PC-3 (cell line): ENCODE measurements at regions not wholly inside any gene's neighbourhood (a gene's known extent, or its start where the extent isn't known, plus 50 kb on each side); places are given as distances from the start of the nearest gene placed in this dataset.

Source experiments
- EZH2phosphoT487 ChIP-seq: fragments of 300-600 bp; sonication (generic); IDR thresholded peaks from 2 replicates; pipeline ENCODE4 v1.6.1; 2018; ENCODE audit warnings: mild to moderate bottlenecking, antibody characterized with exemption, low read length, borderline replicate concordance
- TF ChIP-seq, protein P1 (sequence below): fragments of 300-600 bp; sonication (generic); conservative IDR thresholded peaks from 2 replicates; pipeline ENCODE4 v1.5.1; 2017; ENCODE audit warnings: antibody characterized with exemption, low read depth, mild to moderate bottlenecking, low read length

DNA sequence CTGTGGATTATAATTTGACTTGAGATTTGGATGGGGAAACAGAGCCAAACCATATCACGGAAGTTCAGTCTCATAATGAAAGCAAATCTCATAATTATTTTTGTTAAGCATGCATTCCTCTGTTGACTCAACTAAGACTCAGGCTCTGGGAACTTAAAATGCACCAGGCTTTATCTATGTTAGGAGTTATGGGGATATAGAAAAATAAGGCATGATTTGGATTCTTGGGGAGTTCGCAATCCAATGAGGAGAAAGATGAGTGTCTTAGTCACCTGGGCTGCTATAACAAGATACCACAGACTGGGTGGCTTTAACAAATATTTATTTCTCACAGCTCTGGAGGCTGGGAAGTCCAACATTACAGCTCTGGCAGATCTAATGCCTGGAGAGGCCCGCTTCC lies 89.4 kb upstream of the TJP1 start:
- TF ChIP-seq, protein P1, sequence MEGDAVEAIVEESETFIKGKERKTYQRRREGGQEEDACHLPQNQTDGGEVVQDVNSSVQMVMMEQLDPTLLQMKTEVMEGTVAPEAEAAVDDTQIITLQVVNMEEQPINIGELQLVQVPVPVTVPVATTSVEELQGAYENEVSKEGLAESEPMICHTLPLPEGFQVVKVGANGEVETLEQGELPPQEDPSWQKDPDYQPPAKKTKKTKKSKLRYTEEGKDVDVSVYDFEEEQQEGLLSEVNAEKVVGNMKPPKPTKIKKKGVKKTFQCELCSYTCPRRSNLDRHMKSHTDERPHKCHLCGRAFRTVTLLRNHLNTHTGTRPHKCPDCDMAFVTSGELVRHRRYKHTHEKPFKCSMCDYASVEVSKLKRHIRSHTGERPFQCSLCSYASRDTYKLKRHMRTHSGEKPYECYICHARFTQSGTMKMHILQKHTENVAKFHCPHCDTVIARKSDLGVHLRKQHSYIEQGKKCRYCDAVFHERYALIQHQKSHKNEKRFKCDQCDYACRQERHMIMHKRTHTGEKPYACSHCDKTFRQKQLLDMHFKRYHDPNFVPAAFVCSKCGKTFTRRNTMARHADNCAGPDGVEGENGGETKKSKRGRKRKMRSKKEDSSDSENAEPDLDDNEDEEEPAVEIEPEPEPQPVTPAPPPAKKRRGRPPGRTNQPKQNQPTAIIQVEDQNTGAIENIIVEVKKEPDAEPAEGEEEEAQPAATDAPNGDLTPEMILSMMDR = no peak
- TF ChIP-seq EZH2phosphoT487 = no peak
